ENCODE measurements at regions not wholly inside any gene's neighbourhood (a gene's known extent, or its start where the extent isn't known, plus 50 kb on each side); places are given as distances from the start of the nearest gene placed in this dataset.
"Not testable (repeated sequence)": the region's sequence is repeated elsewhere in the genome, so short reads cannot be mapped to it uniquely, and the experiment has no call there.

DNA sequence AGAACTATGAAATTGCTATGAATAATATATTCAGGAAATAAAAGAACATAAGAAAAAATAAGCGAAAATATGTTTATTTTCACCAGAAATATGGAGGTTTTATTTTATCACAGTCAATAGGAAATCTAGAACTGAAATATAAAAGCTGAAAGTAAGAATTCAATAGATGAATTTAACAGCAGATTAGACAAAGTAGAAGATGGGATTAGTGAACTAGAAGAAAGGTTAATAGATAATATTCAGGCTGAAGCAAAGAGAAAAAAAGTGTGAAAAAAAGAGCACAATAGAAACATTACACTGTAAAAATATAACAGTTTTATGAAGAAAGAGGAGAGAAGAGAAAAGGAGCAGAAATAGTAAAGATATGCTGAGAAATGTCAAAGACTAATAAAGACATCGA lies 1152.1 kb downstream of the FAT4 start:
- DNase-seq: no peak

DNA sequence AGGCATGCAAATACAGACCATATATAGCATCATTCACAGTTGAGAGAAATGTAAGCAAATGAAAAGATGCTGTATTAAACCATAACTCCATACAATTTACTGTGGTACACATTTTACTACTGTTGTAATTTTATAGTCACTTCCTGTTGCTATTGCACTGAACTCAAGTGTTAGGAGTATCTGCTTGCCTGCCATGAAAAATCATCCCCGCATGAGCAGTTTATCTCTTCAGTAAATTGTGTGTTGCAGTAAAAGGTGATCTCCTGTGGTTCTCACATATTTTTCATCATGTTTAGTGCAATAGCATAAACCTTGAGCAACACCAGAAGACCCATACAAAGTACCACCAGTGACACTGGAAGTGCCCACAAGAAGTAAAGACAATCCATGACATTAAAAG lies 1153.4 kb downstream of the FAT4 start:
- DNase-seq: no peak

DNA sequence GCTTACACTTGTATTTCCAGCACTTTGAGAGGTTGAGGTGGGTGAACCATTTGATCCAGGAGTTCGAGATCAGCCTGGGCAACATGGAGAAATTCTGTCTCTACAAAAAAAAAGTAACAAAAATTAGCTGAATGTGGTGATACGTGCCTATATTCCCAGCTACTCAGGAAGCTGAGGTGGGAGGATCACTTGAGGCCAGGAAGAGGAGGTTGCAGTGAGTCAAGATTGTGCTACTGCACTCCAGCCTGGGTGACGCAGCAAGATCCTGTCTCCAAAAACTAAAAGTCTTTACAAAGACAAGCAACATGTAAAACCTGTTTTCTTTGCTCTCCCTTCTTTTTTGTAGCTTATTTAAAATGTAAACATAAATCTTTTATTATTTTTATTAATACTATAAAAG lies 1156.1 kb downstream of the FAT4 start:
- no peak for DNase-seq

DNA sequence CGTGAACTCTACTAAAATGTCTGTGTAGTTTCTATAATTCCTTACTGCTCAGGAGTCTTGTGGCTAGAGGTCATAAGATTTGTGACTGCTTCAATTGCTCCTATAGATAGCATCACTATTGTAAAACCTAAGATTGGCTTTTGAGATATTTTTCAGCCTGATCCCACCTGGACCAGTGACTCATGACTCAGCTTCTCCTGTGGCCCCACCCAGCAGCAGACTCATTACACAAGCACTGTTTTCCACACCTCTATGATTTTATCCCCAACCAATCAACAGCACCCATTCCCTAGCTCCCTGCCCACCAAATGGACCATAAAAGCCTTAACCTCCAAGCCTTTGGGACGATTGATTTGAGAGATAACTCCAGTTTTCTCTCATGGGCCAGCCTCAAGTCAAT lies 1157.0 kb upstream of the INTU start:
- no peak for DNase-seq

DNA sequence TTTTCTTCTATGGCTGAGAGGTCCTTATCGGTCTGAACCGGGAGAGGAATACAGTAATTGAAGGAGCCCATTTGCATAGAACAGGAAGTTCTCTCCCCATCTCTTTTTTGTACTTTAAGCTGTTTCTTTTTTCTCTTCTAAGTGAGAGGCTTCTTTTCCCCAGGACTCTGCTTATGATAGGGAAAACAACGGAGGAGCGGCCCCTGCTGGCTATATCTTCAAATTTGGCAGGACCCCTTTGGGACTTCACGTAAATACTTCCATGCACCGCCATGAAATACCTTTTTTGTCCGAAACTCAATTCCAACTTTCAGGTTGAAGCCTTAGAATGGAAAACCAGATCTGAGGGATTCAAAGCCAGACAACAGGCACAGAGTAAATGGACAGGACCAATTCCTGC lies 1153.0 kb upstream of the INTU start:
- no peak for DNase-seq

DNA sequence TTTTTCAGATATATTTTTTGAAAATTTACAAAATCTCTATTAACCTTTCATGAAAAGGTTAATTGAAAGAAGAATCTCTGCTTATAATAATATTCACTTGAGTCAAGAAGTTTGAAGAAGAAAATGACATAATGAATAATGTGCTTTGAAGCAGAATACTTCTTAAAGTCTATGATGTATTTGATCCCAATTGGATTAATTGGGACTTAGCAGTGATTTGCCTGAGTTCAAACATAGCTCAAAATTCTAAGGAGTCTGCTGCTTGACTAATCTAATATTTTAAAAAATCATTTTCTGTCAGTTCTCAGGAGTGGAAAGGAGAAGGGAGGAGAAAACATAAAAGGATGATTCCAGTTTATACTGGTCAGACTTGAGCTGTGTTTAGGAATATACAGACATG lies 1150.4 kb upstream of the INTU start:
- DNase-seq: no peak

DNA sequence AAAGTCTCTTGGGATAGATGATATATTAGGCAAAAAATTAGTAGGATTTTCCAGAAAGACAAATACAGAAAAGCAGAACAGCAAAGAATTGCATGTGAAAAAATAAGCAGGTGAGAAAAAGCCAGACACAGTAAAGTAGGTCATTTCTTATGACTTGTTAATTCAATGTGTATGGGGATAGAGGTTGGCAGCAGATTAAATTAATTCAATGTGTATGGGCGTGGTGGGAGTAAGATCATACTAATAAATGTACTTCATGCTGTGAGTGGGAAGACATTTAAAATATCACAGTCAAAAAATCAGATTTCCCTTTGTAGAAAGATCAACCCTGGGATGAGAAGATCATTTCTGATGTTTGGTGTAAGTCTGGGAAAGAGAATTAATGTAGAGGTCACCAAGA lies 1146.4 kb upstream of the INTU start:
- no peak for DNase-seq

DNA sequence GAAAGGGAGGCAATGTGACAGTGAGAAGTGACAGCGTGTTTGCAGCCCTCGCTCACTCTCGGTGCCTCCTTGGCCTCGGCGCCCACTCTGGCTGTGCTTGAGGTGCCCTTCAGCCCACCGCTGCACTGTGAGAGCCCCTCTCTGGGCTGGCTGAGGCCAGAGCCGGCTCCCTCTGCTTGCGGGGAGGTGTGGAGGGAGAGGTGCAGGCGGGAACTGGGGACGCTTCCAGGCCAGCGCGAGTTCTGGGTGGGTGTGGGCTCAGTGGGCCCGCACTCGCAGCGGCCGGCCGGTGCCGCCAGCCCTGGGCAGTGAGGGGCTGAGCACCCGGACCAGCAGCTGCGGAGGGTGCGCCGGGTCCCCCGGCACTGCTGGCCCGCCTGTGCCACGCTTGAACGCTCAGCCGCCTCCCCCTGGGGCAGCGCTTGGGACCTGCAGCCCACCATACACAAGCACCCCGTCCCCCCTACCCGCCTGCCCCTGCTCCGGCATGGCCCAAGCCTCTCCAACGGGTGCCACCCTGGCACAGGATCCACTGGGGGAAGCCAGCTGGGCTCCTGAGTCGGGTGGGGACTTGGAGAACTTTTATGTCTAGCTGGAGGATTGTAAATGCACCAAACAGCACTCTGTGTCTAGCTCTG lies 1142.8 kb upstream of the INTU start:
- DNase-seq: no peak

DNA sequence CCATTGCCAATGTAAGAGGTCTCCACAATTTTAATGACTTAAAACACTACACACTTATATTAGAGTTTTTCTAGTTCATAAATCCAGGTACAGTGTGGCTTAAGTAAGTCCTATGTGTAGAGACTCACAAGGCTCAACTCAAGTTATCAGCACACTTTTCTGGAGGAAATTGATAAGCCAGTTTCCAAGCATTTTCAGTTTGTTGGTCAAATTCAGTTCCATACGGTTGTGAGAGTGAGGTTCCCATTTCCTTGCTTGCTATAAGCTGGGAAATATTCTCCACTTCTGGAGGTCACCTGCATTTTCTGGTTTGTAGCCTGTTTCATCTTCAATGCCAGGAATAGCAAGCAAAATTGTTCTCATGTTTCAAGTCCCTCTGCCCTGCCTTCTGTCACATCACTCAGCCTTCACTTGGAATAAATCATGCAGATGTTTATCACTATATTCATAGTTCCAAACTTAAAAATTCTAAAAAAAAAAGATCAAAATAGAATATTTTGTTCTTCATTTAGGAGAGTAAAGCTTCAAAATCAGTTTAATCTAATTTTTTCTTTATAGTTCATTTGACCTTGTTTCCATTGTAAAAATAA lies 1137.5 kb upstream of the INTU start:
- DNase-seq: peak; percentile 18 to 64

DNA sequence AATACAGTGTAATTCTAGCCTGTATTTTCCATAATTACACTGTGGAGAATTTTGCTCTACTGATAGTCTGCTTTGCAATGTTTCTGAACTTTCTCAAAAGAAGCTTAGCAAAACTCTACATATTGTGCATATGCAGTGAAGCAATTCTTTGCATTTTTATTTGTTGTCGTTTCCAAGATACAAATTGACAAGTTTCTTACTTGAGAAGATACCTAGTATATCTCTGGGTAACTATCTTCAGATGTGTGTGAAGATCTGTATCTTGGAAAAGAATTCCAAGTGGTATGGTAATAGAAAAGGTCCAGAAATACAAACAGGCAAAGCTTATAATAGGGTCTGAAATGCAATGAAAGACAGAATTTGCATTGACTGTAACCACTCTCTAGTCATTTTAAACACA lies 1119.8 kb upstream of the INTU start:
- no peak for DNase-seq

DNA sequence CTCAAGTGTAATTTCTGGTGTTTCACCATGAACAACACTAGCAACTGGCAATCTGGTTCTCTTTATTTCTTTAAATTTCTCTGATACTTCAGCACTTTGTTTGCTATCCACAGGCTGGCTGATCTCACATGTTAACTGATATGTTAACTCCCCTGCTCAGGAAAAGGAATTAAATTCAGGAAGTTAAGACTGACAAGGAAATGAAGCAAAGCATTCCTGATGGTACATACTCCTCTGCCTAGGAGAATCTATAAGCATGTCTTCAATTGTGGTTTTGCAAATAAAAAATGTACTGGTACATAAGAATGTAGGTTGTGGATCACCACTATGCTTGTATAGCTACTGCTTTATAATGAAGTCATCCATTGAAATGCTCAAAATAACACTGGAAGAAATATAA lies 1119.2 kb upstream of the INTU start:
- DNase-seq: no peak

DNA sequence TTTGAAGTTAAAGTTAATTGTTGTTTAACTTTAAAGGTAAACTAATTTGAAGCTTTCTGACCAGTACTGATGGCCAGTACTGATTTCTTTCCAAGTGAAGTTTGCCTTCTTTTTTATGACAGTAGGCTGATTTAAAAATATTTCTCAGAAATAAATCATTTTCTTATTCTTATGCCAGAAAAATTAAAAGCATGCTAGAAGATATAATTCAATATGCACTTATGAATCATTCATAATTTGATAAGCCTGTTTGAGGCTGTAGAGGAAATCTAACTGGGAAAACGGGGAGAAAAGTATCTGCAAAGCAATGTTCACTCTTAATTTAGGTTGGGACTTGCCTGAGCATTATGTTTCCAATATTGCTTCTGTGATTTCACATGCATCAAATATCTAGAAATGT lies 1112.0 kb upstream of the INTU start:
- no peak for DNase-seq

DNA sequence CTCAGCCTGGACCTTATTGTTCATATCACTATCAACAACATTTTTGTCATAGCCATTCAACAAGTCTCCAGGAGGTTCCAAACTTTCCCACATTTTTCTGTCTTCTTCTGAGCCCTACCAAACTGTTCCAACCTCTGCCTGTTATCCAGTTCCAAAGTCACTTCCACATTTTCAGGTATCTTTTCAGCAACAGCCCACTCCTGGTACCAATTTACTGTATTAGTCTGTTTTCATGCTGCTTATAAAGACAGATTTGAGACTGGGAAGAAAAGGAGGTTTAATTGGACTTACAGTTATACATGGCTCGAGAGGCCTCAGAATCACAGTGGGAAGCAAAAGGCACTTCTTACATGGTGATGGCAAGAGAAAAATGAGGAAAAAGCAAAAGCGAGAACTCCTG lies 1107.4 kb upstream of the INTU start:
- not testable (repeated sequence) for DNase-seq

DNA sequence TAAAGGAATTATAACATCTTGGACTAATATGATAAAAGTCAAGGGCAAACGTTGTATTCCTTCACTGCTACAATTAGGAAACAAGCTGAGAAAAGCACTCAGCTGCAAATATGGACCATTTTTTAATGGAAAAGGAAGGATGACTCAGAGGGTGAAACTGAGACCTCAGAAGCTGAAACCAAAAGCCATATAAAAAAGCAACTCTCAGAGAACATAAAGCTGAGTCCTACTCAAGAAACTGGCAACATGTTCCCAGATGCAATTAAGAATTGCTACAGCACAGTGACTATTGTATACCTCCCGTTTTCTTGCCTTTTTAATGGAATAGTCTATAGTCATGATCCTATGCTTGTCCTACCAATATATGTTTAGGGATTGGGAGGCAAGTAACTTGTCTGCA lies 1106.4 kb upstream of the INTU start:
- no peak for DNase-seq

DNA sequence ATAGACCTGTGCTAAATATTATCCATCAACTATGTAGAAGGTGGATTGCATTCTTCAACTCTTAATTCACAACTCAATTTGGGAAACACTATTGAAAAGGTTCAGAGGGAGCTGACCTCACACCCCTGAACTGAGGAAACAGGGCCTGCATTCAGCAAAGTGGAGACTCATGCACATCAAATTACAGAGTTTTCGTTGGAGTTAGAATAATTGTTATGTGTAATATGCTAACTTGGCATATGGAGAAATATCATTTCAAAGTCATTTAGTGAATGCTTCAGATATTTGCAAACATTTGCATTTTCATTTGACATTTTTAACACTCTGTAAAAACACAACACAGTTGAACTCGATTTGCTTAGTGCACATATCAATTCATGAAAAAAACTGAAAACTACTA lies 1102.8 kb upstream of the INTU start:
- no peak for DNase-seq

DNA sequence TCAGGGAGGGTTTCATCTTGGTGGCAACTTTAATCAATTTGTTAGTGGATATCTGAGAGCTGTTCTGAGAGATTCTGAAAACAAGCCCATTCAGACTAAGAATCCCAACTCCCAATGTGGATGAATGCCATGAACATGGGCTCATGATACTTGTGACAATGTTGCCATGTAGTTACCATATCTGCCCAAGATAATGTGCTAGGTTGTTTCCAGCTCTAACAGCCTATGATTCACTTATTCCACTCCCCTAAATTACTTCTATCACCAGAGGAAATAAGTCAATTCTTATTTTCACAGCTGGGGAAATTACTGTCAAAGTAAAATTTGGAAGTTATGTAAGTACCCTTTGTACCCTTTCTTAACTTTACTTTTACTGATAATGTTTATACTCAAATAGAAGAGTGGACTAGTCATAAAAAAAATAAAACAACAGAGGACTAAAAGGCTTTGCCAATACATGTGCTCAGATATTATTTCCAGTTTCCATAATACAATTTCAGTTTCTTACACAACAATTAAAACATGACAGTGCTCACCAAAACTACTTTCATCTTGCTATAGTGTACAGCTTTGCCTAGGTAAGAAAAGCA lies 1101.7 kb upstream of the INTU start:
- DNase-seq: no peak

DNA sequence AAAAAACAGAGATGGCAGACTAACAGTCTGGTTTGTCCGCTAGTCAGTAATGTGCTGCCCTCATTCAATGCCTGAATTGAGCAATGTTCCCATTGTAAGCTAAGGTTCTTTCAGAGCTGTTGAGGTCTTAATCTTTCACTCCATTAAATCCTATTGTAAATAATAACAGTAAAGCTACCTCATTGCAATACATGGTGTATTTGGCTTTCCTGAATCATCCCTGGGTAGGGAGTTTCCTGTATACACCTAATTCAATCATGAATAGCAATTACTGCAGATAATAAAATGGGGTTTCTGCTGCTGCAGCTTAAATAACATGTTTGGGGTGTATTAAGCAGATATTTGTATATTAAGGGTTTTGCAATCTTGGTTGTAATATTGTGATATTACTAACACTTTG lies 1100.2 kb upstream of the INTU start:
- DNase-seq: no peak

DNA sequence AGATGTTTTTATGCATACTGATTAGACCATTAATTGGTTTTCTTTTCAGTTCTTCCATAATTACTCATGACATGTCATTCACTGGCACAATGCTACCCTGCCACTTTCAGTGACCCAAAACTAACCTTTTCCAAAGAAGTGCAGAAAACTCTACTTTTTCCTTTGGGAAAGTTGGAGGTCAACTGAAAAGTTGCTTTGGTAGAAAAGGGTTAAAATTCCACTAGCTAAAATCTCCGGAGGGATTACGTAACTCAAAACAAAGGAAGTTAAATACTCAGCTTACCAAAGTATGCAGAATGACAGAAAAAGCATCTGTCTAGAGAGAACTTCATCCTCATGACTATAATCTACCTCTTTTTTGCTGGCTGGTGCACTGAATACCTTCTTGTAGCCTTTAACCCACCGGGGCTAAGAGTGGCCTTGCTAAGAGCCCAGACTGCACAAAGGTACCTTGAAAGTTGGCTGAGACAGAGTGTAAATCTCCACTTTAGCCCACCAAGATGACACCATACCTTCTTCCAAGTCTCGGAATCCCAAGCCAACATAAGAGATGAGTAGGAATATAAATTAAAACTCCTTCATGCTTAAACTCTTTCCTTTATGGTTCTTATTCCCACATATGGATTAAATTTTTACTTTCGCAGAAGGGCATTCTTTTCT lies 1099.5 kb upstream of the INTU start:
- DNase-seq: no peak

DNA sequence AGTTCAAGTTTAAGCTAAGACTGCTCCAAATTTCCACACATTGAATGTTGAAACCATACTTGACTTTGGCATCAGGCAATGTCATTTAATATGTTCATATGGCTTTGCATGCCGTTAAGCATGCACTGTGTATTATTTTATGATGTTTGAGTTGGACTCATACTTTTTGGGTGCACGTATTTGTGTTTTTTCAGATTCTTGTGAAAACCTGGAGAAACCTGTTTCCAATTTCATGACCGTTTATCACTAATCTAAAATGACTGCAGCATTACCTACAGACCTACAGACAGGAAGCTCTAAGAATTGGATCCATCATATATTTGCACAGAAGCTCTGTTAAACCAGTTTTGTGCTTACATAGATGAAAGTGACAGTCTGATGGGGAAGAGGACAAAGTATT lies 1093.0 kb upstream of the INTU start:
- DNase-seq: no peak

DNA sequence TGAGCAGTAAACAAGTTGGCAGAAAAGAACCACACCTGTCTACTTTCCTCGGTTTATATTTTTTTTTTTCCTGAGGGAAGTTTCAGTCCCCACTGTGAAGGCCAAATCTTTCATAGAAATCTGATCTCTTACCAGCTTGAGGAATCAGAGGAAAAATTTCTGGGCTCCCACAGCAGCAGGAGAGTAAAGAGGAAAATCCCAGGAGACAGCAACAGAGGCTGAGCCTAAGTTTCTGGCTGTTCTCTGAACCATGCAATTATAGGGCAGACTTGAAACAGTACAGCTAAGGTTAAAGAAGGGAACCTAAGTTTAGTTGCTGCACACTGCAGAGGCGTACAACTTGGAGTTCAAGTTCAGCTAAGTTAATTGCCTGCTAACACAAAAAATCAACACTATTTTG lies 1090.9 kb upstream of the INTU start:
- DNase-seq: peak in 1 of 2 experiments; percentile 14

DNA sequence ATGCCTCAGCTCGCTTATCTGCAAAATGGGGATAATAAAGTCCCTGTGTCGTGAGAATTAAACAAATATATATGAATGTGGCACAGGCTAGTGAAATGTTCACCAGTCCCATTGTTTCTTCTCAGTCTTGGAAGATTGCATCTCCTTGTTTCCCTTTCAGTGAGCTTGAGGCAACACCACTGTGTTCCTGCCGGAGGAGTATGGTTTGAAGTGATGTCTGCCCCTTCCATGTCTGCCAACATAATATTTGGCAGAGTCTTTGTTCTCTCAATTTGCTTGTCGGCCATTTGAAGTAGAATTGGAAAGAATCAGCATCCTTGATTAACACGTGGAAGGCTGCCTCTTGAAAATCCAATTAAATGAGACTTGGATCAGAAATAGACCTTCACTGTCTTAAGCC lies 1088.5 kb upstream of the INTU start:
- DNase-seq: no peak

DNA sequence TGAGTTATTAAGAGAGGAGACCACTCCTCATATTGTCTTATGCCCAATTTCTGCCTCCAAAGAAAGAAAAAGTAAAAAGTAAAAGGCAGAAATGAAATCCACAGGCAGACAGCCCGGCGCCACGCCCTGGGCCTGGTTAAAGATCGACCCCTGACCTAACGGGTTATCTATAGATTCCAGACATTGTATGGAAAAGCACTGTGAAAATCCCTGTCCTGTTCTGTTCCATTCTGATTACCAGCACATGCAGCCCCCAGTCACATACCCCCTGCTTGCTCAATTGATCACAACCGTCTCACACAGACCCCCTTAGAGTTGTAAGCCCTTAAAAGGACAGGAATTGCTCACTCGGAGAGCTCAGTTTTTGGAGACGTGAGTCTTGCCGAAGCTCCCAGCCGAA lies 1086.6 kb upstream of the INTU start:
- not testable (repeated sequence) for DNase-seq

DNA sequence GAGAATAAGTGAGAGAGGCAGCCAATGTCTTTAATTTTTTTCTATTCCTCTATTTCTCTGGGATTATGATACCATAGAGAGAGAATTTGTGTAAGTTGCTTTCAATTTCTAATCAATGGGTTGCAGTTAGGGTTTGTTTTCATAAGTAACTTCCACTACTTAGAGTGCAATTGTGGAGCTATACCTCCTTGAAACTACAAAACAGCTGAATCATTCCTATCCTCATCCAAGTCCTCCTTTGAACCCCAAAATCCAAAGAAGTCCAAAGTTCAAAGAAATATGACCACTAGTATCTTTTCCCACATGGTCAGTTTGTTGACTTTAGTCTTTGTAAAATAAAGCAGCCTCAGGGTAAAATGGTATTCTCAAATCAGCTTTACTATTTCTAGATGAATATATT lies 1085.4 kb upstream of the INTU start:
- DNase-seq: no peak

DNA sequence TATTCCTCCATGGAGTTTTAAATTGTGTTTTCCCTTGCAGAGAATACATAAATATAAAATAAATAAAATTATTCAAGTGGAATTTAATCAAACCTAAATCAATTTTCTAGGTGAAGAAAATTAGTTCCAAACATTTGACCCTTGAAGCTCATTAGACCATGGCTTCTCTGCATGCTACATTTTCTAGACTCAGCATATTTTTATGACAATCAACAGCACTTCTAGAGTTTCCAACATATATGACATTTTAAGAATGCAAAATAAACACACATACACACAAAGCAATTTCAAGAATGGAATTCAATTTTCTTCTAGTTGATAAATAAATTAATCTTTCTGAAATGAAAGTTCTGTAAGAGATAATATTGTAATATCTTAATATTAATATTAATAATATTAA lies 1083.9 kb upstream of the INTU start:
- DNase-seq: no peak

DNA sequence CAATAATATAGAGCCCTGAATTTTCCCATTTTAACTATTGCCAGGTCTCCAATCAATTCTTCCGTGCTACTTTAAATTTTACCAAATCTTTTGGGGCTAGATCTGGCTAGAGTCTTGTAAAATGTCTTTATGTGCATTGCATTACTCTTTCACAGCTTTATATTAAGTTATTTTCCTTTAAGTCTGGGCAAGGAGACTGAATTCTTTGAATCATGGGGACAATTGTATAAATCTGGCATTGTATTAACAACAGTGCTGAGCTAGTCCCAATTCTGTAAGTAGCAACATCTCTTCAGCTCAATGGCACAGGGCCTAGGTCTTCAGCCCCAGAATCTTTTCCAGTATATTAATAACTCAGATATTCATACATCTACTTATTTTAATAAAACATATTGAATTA lies 1080.4 kb upstream of the INTU start:
- DNase-seq: no peak
